ENCODE measurements at regions not wholly inside any gene's neighbourhood (a gene's known extent, or its start where the extent isn't known, plus 50 kb on each side); places are given as distances from the start of the nearest gene placed in this dataset.

- TF ChIP-seq CTCF (IDR thresholded peaks at IDR 0.05) (no peak), POLR2A (IDR thresholded peaks at IDR 0.05) (no peak)
Measured at GRCh38 chr17:49916854-49917515, 52.0 kb upstream of the DLX4 start.

Measured in body of pancreas (tissue), 4 donors.